Uterus (tissue), 3 donors: ENCODE measurements at regions not wholly inside any gene's neighbourhood (a gene's known extent, or its start where the extent isn't known, plus 50 kb on each side); places are given as distances from the start of the nearest gene placed in this dataset.

Experiments used
- DNase-seq, 2 donors: peaks; one replicate each; pipeline ENCODE4 v3.0.0-alpha.2; 2019 to 2020
- H3K27ac ChIP-seq, 2 donors: fragments of 200-600 bp; sonication (generic); 1 replicate in 1 of 2; 2 replicates in 1 of 2; pipeline ENCODE4 v1.5.1; 2016 to 2018
- H3K27me3 ChIP-seq, 2 donors: fragments of 200-600 bp; sonication (generic); one replicate each; pipeline ENCODE4 v1.5.1; 2018 to 2019; ENCODE audit warnings: control low read depth in 1 of 2
- H3K36me3 ChIP-seq, 2 donors: fragments of 200-600 bp; sonication (generic); one replicate each; pipeline ENCODE4 v1.5.1; 2019; ENCODE audit warnings: control low read depth in 1 of 2
- H3K4me1 ChIP-seq, 2 donors: fragments of 200-600 bp; sonication (generic); one replicate each; pipeline ENCODE4 v1.5.1; 2018 to 2019; ENCODE audit warnings: control low read depth in 1 of 2
- H3K4me3 ChIP-seq, 2 donors: fragments of 200-600 bp; sonication (generic); 1 replicate in 1 of 2; 2 replicates in 1 of 2; pipeline ENCODE4 v1.5.1; 2018 to 2019; ENCODE audit warnings: mild to moderate bottlenecking in 1 of 2
- H3K9me3 ChIP-seq, 2 donors: fragments of 200-600 bp; sonication (generic); one replicate each; pipeline ENCODE4 v1.5.1; 2019; ENCODE audit warnings: control low read depth in 1 of 2
- CTCF ChIP-seq, 4 experiments: fragments of 200-600 bp in 2 of 4; fragments of 450-650 bp in 2 of 4; sonication (generic) in 2 of 4; IDR thresholded peaks; one replicate each; pipeline ENCODE4 v1.5.1; 2016 to 2019; ENCODE audit warnings: antibody characterized with exemption in 4 of 4, mild to moderate bottlenecking in 2 of 4, moderate library complexity in 1 of 4
- POLR2A ChIP-seq, 2 donors: fragments of 450-650 bp; IDR thresholded peaks; one replicate each; pipeline ENCODE4 v1.6.1; 2016; ENCODE audit warnings: antibody characterized with exemption in 2 of 2, mild to moderate bottlenecking in 1 of 2, moderate library complexity in 1 of 2
- intact Hi-C: fragments of 100-400 bp; cut with DNase I; formaldehyde crosslinking; loops from one replicate; pipeline ENCODE4 v1.15.1; 2023; ENCODE audit warnings: low total_unique reads
- donor health status: DM: yes; HTN: yes; CAD: no.

- Histone ChIP-seq H3K9me3 (no peaks in the 10 kb centered on the region), H3K27ac (peak overlapping the region; percentile 43 to 47), H3K4me1 (peaks cover 0 to 4% of the 10 kb centered on the region in 2 donors), H3K27me3 (no peaks in the 10 kb centered on the region), H3K36me3 (no peaks in the 10 kb centered on the region), H3K4me3 (peak overlapping the region in 1 of 2 donors; percentile 5)
- TF ChIP-seq POLR2A (IDR thresholded peaks at IDR 0.05) (no peak), CTCF (IDR thresholded peaks at IDR 0.05) (no peak)
- no peak for DNase-seq
- intact Hi-C loops: no loop called here
Measured at GRCh38 chr18:56107821-56108477, 520.0 kb upstream of the TCF4 start.

- H3K9me3 ChIP-seq: no peaks in the 10 kb centered on the region
- intact Hi-C loops: no loop called here
- no peak overlapping the region for H3K27ac ChIP-seq
- no peaks in the 10 kb centered on the region for H3K36me3 ChIP-seq
- no peaks in the 10 kb centered on the region for H3K27me3 ChIP-seq
- no peak for DNase-seq
- no peak overlapping the region for H3K4me3 ChIP-seq
- no peaks in the 10 kb centered on the region for H3K4me1 ChIP-seq
- TF ChIP-seq CTCF (IDR thresholded peaks at IDR 0.05) (no peak), POLR2A (IDR thresholded peaks at IDR 0.05) (no peak)
Measured at GRCh38 chr18:56100090-56100722, 512.2 kb upstream of the TCF4 start.

GRCh38 chr18:56097621-56098020, 509.6 kb upstream of the TCF4 start:
- no peak for DNase-seq
- no peak for TF ChIP-seq CTCF (IDR thresholded peaks at IDR 0.05)
- TF ChIP-seq POLR2A (IDR thresholded peaks at IDR 0.05): no peak
- Histone ChIP-seq H3K36me3 (no peaks in the 10 kb centered on the region), H3K27me3 (no peaks in the 10 kb centered on the region), H3K9me3 (no peaks in the 10 kb centered on the region), H3K4me3 (no peak overlapping the region), H3K4me1 (no peaks in the 10 kb centered on the region), H3K27ac (no peak overlapping the region)
- intact Hi-C loops: no loop called here

GRCh38 chr18:56096861-56097260, 508.9 kb upstream of the TCF4 start:
- Histone ChIP-seq H3K36me3 (no peaks in the 10 kb centered on the region), H3K27ac (no peak overlapping the region), H3K4me1 (no peaks in the 10 kb centered on the region), H3K9me3 (no peaks in the 10 kb centered on the region), H3K27me3 (no peaks in the 10 kb centered on the region), H3K4me3 (no peak overlapping the region)
- intact Hi-C loops: no loop called here
- TF ChIP-seq POLR2A (IDR thresholded peaks at IDR 0.05) (no peak), CTCF (IDR thresholded peaks at IDR 0.05) (no peak)
- DNase-seq: no peak

- Histone ChIP-seq H3K4me3 (no peak overlapping the region), H3K36me3 (no peaks in the 10 kb centered on the region), H3K4me1 (no peaks in the 10 kb centered on the region), H3K27ac (no peak overlapping the region), H3K9me3 (no peaks in the 10 kb centered on the region), H3K27me3 (no peaks in the 10 kb centered on the region)
- intact Hi-C loops: no loop called here
- TF ChIP-seq POLR2A (IDR thresholded peaks at IDR 0.05) (no peak), CTCF (IDR thresholded peaks at IDR 0.05) (no peak)
- no peak for DNase-seq
Measured at GRCh38 chr18:56089612-56090258, 501.7 kb upstream of the TCF4 start.
